ENCODE measurements at regions not wholly inside any gene's neighbourhood (a gene's known extent, or its start where the extent isn't known, plus 50 kb on each side); places are given as distances from the start of the nearest gene placed in this dataset.

DNA sequence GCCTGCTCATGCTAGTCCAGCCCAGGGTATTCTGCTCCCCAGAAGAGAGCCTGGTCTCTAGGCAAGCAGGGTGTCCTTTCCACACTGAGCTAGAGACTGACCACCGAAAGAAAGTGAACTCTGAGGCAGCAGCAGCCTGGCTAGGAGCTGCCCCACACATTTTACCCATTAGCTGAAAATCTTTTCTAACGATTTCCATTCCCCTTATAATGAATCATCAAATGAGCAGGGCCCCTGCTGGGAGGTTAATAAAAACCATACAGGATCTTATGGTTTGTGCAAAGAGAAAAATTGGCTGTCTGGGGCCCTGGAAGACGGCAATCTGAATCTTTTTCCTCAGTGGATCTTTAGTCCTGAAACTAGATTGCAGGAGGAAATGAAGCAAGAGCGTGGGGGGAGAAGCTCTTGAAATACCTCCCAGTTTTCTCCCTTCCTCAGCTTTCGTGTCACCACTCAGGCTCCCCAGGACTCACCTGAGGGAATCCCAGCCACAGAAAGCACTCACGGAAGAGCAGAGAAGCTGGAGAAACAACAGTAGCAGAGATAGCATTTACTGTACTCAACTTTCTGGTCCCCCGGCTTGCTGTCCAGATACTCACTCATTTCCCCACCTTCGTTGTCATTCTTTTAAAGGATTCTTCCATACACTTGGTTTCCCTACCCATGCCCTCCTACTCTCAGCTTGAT is 74.7 kb upstream of the CD44 start:
- no peak for TF ChIP-seq POLR2A (IDR thresholded peaks at IDR 0.05)
- TF ChIP-seq, protein P1, sequence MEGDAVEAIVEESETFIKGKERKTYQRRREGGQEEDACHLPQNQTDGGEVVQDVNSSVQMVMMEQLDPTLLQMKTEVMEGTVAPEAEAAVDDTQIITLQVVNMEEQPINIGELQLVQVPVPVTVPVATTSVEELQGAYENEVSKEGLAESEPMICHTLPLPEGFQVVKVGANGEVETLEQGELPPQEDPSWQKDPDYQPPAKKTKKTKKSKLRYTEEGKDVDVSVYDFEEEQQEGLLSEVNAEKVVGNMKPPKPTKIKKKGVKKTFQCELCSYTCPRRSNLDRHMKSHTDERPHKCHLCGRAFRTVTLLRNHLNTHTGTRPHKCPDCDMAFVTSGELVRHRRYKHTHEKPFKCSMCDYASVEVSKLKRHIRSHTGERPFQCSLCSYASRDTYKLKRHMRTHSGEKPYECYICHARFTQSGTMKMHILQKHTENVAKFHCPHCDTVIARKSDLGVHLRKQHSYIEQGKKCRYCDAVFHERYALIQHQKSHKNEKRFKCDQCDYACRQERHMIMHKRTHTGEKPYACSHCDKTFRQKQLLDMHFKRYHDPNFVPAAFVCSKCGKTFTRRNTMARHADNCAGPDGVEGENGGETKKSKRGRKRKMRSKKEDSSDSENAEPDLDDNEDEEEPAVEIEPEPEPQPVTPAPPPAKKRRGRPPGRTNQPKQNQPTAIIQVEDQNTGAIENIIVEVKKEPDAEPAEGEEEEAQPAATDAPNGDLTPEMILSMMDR (IDR thresholded peaks at IDR 0.05) = no peak

Data from vagina (tissue), 2 donors.